Endothelial cell (in vitro differentiated cells): ENCODE measurements at regions not wholly inside any gene's neighbourhood (a gene's known extent, or its start where the extent isn't known, plus 50 kb on each side); places are given as distances from the start of the nearest gene placed in this dataset.
A peak's percentile ranks its signal among the peaks of the same experiment; 100 is the strongest.

Experiments used
- DNase-seq: peaks from one replicate; pipeline ENCODE4 v3.0.0; 2021; ENCODE audit warnings: low spot score
- H3K27ac Mint-ChIP-seq: one replicate; pipeline ENCODE4 v1.8.0; 2021; ENCODE audit warnings: mixed read lengths, inconsistent platforms; ENCODE audit not compliant: unreplicated experiment
- H3K27me3 Mint-ChIP-seq: one replicate; pipeline ENCODE4 v1.8.0; 2021; ENCODE audit warnings: mild to moderate bottlenecking, moderate library complexity, mixed read lengths, inconsistent platforms; ENCODE audit not compliant: unreplicated experiment
- H3K36me3 Mint-ChIP-seq: one replicate; pipeline ENCODE4 v1.8.0; 2021; ENCODE audit warnings: mild to moderate bottlenecking, low read depth, mixed read lengths, inconsistent platforms; ENCODE audit not compliant: unreplicated experiment
- H3K4me1 Mint-ChIP-seq: one replicate; pipeline ENCODE4 v1.8.0; 2021; ENCODE audit warnings: mild to moderate bottlenecking, mixed read lengths, inconsistent platforms; ENCODE audit not compliant: unreplicated experiment
- H3K4me3 Mint-ChIP-seq: one replicate; pipeline ENCODE4 v1.8.0; 2021; ENCODE audit warnings: mild to moderate bottlenecking, mixed read lengths, inconsistent platforms; ENCODE audit not compliant: unreplicated experiment
- H3K9me3 Mint-ChIP-seq: one replicate; pipeline ENCODE4 v1.8.0; 2021; ENCODE audit warnings: mixed read lengths, inconsistent platforms; ENCODE audit not compliant: unreplicated experiment
- TF ChIP-seq, protein P1 (sequence below): fragments of 200-600 bp; sonication (generic); IDR thresholded peaks from one replicate; pipeline ENCODE4 v1.5.0; 2021; ENCODE audit warnings: antibody characterized with exemption; ENCODE audit not compliant: unreplicated experiment

DNA sequence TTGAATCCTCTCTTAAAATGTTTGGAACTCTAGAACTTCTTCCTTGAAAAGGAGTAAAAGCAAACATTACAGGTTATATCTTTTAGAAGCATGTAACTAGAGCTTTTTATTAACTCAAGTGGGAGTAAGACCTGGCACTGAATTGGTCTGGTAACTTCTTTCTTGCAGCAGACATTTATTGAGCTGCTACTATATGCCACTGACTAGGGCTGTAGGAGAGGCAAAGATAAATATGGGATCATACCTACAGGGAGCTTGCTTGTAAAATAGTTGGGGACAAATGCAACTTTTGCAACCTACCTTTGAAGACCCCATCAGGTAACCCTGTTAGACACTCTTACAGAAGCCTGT, 231.9 kb upstream of the TUT7 start:
- DNase-seq: no peak
- Mint-ChIP-seq H3K9me3 (no peaks in the 10 kb centered on the region), H3K27me3 (peaks cover 2% of the 10 kb centered on the region), H3K4me1 (no peaks in the 10 kb centered on the region), H3K27ac (no peak overlapping the region), H3K36me3 (no peaks in the 10 kb centered on the region), H3K4me3 (no peak overlapping the region)
- TF ChIP-seq, protein P1, sequence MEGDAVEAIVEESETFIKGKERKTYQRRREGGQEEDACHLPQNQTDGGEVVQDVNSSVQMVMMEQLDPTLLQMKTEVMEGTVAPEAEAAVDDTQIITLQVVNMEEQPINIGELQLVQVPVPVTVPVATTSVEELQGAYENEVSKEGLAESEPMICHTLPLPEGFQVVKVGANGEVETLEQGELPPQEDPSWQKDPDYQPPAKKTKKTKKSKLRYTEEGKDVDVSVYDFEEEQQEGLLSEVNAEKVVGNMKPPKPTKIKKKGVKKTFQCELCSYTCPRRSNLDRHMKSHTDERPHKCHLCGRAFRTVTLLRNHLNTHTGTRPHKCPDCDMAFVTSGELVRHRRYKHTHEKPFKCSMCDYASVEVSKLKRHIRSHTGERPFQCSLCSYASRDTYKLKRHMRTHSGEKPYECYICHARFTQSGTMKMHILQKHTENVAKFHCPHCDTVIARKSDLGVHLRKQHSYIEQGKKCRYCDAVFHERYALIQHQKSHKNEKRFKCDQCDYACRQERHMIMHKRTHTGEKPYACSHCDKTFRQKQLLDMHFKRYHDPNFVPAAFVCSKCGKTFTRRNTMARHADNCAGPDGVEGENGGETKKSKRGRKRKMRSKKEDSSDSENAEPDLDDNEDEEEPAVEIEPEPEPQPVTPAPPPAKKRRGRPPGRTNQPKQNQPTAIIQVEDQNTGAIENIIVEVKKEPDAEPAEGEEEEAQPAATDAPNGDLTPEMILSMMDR: no peak

DNA sequence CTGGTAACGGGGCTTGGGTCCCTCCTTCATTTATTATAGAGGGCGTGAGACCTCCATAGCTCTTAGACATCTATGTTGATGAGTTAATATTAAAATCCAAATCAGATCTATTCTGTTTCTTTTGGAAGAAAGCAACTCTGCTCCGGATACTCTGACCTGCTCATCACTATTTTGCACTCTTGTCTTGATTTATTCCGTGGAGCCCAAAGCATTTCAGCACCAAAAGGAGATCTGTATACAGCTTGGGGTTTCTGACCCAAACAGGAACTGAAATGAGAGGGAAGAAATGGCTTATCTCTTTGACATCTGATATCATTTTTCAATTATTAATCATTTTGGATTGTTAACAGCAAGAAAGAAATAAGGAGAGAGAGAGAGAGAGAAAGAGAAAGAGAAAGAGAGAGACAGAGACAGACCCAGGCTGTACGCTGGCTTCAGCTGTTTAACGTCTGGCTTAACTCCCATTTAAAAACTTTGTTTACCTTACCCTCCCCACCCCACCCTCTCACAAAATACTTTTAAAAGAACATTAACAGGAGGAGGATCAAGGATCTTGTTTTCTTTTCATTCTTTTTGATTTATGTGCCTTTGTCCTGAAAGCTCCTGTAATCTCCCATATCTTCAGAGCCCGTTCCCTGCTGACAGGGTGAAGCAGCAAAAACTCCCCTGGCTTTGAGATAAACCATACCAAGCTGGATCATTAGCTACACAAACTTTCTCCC, 231.4 kb upstream of the TUT7 start:
- Mint-ChIP-seq H3K27me3 (no peaks in the 10 kb centered on the region), H3K36me3 (no peaks in the 10 kb centered on the region), H3K4me1 (no peaks in the 10 kb centered on the region), H3K27ac (no peak overlapping the region), H3K9me3 (no peaks in the 10 kb centered on the region), H3K4me3 (no peak overlapping the region)
- TF ChIP-seq, protein P1: no peak
- DNase-seq: no peak

DNA sequence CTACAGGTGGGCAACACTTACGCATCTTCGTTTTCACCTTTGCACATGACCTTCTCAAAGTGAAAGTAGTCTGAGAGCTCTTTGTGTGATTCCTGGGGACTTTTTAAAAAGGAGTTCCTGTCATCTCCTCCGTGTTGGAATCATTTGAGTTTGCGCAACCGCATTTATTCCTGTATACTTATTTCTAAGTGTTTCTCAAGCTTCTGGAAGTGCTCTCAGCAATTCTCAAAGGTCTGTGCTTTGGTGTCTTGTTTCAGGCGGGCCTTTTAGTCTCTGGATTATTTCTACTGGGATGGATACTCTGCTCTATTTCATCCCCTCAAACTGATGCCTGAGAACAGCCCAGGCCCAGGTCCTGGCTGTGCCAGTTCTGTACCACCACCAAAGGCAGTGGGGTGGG, 226.5 kb upstream of the TUT7 start:
- Mint-ChIP-seq H3K9me3 (no peaks in the 10 kb centered on the region), H3K36me3 (no peaks in the 10 kb centered on the region), H3K4me3 (no peak overlapping the region), H3K27me3 (peaks cover 4% of the 10 kb centered on the region), H3K27ac (no peak overlapping the region), H3K4me1 (peaks cover 9% of the 10 kb centered on the region)
- DNase-seq: no peak
- TF ChIP-seq, protein P1: no peak

DNA sequence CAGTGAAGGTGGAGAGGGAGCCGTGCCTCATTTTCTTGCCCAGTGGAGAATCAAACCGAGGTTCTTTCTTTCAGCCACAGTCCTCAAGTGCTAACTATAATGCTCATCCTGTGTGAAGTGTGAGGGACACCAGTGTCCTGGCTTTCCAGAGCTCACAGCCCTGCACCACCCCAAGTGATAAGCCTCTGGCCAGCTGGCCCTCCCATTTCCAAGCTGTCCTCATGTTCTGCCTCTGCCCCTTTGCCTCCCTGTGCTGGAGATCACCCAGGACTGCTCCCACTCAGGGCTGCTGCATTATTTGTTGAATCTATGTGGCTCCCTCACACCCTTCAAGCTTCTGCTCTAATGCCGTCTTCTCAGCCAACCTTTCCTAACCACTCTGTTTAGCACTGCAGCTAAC, 224.5 kb upstream of the TUT7 start:
- H3K27me3 Mint-ChIP-seq: peaks cover 4% of the 10 kb centered on the region
- no peak overlapping the region for H3K27ac Mint-ChIP-seq
- TF ChIP-seq, protein P1: no peak
- H3K36me3 Mint-ChIP-seq: no peaks in the 10 kb centered on the region
- no peak for DNase-seq
- no peak overlapping the region for H3K4me3 Mint-ChIP-seq
- H3K9me3 Mint-ChIP-seq: no peaks in the 10 kb centered on the region
- peaks cover 9% of the 10 kb centered on the region for H3K4me1 Mint-ChIP-seq

DNA sequence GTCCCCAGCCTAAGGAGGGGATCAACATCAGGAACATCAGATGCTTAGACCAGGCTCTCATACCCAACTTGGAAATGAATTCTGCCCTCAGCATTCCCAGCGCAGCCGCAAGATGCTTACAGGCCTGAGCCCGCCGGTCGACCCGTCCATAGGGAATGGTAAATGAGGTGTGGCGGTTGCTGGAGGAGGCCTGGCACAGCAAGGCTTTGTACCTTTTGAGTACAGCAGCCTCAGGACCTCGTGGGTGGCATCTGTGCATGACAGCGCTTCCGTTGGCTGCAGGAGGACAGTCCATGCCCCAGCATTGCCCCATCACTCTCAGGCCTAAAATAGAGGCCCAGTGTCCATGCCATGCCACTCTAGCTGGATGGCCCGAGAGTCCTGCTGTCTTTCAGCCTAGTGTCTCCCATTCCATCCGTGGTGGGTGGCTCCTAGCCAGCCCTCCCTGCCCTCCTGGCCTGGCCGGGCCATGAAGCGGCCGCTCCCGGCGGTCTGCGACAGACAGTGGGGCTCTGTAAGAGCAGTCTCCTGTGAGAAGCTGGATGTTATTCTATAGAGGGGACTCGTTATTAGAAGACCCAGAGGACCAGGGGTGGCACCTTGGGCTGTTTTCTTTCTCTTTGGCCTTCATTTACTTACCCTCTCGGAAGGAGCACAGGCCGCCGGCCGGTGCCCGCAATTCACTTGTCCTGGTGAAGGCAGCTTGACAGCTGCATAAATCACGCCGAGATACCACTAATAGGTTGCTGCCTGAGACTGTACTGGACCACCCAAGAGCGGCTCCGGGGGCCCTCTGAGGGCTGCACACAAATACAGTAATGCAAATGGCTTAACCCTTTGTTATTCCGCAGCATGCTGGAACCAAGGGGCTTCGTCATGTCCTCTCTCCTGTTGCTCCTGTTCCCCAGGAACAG, 223.5 kb upstream of the TUT7 start:
- no peaks in the 10 kb centered on the region for H3K9me3 Mint-ChIP-seq
- H3K27me3 Mint-ChIP-seq: peaks cover 4% of the 10 kb centered on the region
- H3K36me3 Mint-ChIP-seq: no peaks in the 10 kb centered on the region
- peak overlapping the region; percentile 62 for H3K4me3 Mint-ChIP-seq
- DNase-seq: no peak
- no peak overlapping the region for H3K27ac Mint-ChIP-seq
- TF ChIP-seq, protein P1: no peak
- peaks cover 9% of the 10 kb centered on the region for H3K4me1 Mint-ChIP-seq
